Activated naive CD8-positive, alpha-beta T cell treated with anti-CD3 and anti-CD28 coated beads, Interleukin-2, amount 10 ng/mL, durations not matched to agents 7 days and 5 days (primary cell): ENCODE measurements at regions not wholly inside any gene's neighbourhood (a gene's known extent, or its start where the extent isn't known, plus 50 kb on each side); places are given as distances from the start of the nearest gene placed in this dataset.
"Not testable (repeated sequence)": the region's sequence is repeated elsewhere in the genome, so short reads cannot be mapped to it uniquely, and the experiment has no call there.

Experiments used
- ATAC-seq: fragments of 150-1000 bp; cut with Tn5 transposase; one replicate; pipeline ENCODE4 v1.10.0; 2021; ENCODE audit warnings: low read depth, moderate library complexity
- POLR2A ChIA-PET: fragments of 350-600 bp; sonication (Branson Sonifier 250); formaldehyde crosslinking; loops from one replicate; lab custom pipeline; 2021; ENCODE audit warnings: antibody characterized with exemption; lab: Charles Lee
- DNase-seq: peaks from one replicate; pipeline ENCODE4 v3.0.0; 2021
- H3K27ac Mint-ChIP-seq: one replicate; pipeline ENCODE4 v1.8.0; 2022; ENCODE audit warnings: mild to moderate bottlenecking, mixed read lengths
- H3K27me3 Mint-ChIP-seq: one replicate; pipeline ENCODE4 v1.8.0; 2022; ENCODE audit warnings: mild to moderate bottlenecking, moderate library complexity, mixed read lengths
- H3K36me3 Mint-ChIP-seq: one replicate; pipeline ENCODE4 v1.8.0; 2021; ENCODE audit warnings: mild to moderate bottlenecking, mixed read lengths
- H3K4me1 Mint-ChIP-seq: one replicate; pipeline ENCODE4 v1.8.0; 2021; ENCODE audit warnings: mixed read lengths
- H3K4me3 Mint-ChIP-seq: one replicate; pipeline ENCODE4 v1.8.0; 2022; ENCODE audit warnings: mild to moderate bottlenecking, moderate library complexity, mixed read lengths
- H3K9me3 Mint-ChIP-seq: one replicate; pipeline ENCODE4 v1.8.0; 2021; ENCODE audit warnings: mixed read lengths

DNA sequence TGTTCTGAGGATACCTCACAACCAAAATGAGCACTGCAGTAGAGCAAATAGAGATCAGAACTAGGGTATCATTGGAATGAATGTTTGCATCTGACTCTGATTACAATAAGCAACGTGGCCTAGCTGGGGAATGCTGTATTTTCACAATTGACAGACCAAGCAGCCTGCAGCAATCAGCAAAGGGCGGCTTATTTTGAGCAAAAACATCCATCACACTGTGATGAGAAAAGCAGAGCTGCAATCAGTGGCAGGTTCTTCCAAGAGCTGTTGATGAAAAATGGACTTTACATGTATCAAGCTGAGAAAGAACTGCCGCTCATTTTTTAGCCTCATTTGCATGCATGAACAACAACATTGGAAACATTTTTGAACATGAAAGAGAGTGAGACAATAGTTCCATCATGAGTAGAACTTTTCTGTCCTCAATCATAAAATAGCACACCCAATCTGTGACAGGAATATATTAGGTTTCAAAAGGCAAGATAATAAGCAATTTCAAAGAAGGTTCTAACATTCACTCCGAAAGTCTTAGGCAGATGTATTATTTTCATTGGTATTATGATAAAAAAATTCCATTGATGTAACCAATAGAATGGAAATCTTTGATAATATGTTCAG lies 249.7 kb upstream of the FBXO33 start:
- Mint-ChIP-seq H3K4me3 (no peak overlapping the region), H3K4me1 (peaks cover 4% of the 10 kb centered on the region), H3K27ac (no peak overlapping the region), H3K36me3 (no peaks in the 10 kb centered on the region), H3K27me3 (no peaks in the 10 kb centered on the region), H3K9me3 (no peaks in the 10 kb centered on the region)
- ATAC-seq (no peak), DNase-seq (no peak)
- POLR2A ChIA-PET, result no interaction called here

- POLR2A ChIA-PET, result no interaction called here
- H3K36me3 Mint-ChIP-seq, result no peaks in the 10 kb centered on the region
- H3K9me3 Mint-ChIP-seq, result no peaks in the 10 kb centered on the region
- DNase-seq (no peak), ATAC-seq (no peak)
- H3K27ac Mint-ChIP-seq, result no peak overlapping the region
- no peaks in the 10 kb centered on the region for H3K27me3 Mint-ChIP-seq
- no peak overlapping the region for H3K4me3 Mint-ChIP-seq
- H3K4me1 Mint-ChIP-seq, result peaks cover 4% of the 10 kb centered on the region
These were observed 248.5 kb upstream of the FBXO33 start for GRCh38 chr14:39680777-39681176.

DNA sequence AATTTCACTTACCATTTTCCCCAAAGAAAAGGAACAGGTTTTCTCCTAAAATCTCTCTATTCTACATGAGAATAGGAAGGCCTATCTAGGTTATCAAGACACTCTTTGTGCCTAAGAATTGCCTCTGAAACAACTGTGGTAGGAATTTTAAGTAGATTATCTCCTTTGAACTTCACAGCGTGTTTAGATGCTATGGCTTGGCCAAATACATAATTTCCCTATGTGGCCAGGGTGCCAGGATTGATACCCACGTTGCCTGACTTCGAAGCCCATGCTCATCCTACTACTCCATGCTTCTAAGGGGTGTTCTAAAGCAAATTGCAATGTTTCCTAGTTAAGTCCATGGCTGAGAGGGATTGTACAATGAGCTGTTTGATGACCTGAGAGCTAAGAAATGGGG lies 241.5 kb upstream of the FBXO33 start:
- POLR2A ChIA-PET, result no interaction called here
- H3K4me3 Mint-ChIP-seq, result no peak overlapping the region
- DNase-seq, result no peak
- no peaks in the 10 kb centered on the region for H3K9me3 Mint-ChIP-seq
- peaks cover 3% of the 10 kb centered on the region for H3K4me1 Mint-ChIP-seq
- H3K27ac Mint-ChIP-seq, result no peak overlapping the region
- no peak for ATAC-seq
- H3K36me3 Mint-ChIP-seq, result no peaks in the 10 kb centered on the region
- H3K27me3 Mint-ChIP-seq, result no peaks in the 10 kb centered on the region

- Mint-ChIP-seq H3K9me3 (peaks cover under 1% of the 10 kb centered on the region), H3K27me3 (no peaks in the 10 kb centered on the region), H3K4me3 (no peak overlapping the region), H3K4me1 (peaks cover 8% of the 10 kb centered on the region), H3K36me3 (peaks cover 1% of the 10 kb centered on the region), H3K27ac (no peak overlapping the region)
- DNase-seq, result no peak
- no peak for ATAC-seq
- POLR2A ChIA-PET, result no interaction called here
These were observed 241.1 kb upstream of the FBXO33 start for GRCh38 chr14:39673270-39673711.

- peaks cover 9% of the 10 kb centered on the region for H3K4me1 Mint-ChIP-seq
- peaks cover 2% of the 10 kb centered on the region for H3K36me3 Mint-ChIP-seq
- DNase-seq (no peak), ATAC-seq (peak; percentile 88)
- peak overlapping the region; percentile 32 for H3K27ac Mint-ChIP-seq
- POLR2A ChIA-PET, result no interaction called here
- H3K9me3 Mint-ChIP-seq, result peaks cover 2% of the 10 kb centered on the region
- H3K4me3 Mint-ChIP-seq, result no peak overlapping the region
- H3K27me3 Mint-ChIP-seq, result no peaks in the 10 kb centered on the region
These were observed 236.2 kb upstream of the FBXO33 start for GRCh38 chr14:39668449-39668848.

- Mint-ChIP-seq H3K4me3 (no peak overlapping the region), H3K27me3 (no peaks in the 10 kb centered on the region), H3K36me3 (peaks cover 2% of the 10 kb centered on the region), H3K9me3 (peaks cover 2% of the 10 kb centered on the region), H3K4me1 (peaks cover 9% of the 10 kb centered on the region), H3K27ac (no peak overlapping the region)
- POLR2A ChIA-PET, result no interaction called here
- no peak for DNase-seq
- ATAC-seq, result no peak
These were observed 234.2 kb upstream of the FBXO33 start for GRCh38 chr14:39666386-39666785.

- H3K4me3 Mint-ChIP-seq, result no peak overlapping the region
- H3K4me1 Mint-ChIP-seq, result peaks cover 9% of the 10 kb centered on the region
- H3K9me3 Mint-ChIP-seq, result peaks cover 2% of the 10 kb centered on the region
- no peaks in the 10 kb centered on the region for H3K27me3 Mint-ChIP-seq
- ATAC-seq (no peak), DNase-seq (no peak)
- POLR2A ChIA-PET, result no interaction called here
- H3K36me3 Mint-ChIP-seq, result peaks cover 2% of the 10 kb centered on the region
- H3K27ac Mint-ChIP-seq, result no peak overlapping the region
These were observed 232.8 kb upstream of the FBXO33 start for GRCh38 chr14:39665075-39665475.

- ATAC-seq (no peak), DNase-seq (no peak)
- H3K4me3 Mint-ChIP-seq, result no peak overlapping the region
- peaks cover 2% of the 10 kb centered on the region for H3K36me3 Mint-ChIP-seq
- peaks cover 2% of the 10 kb centered on the region for H3K9me3 Mint-ChIP-seq
- H3K27ac Mint-ChIP-seq, result no peak overlapping the region
- H3K4me1 Mint-ChIP-seq, result peaks cover 9% of the 10 kb centered on the region
- POLR2A ChIA-PET, result no interaction called here
- no peaks in the 10 kb centered on the region for H3K27me3 Mint-ChIP-seq
These were observed 232.4 kb upstream of the FBXO33 start for GRCh38 chr14:39664646-39665045.

- DNase-seq, result no peak
- peaks cover 5% of the 10 kb centered on the region for H3K4me1 Mint-ChIP-seq
- H3K4me3 Mint-ChIP-seq, result peak overlapping the region; percentile 66
- ATAC-seq, result peak; percentile 96
- H3K27ac Mint-ChIP-seq, result peak overlapping the region; percentile 79
- no peaks in the 10 kb centered on the region for H3K27me3 Mint-ChIP-seq
- H3K36me3 Mint-ChIP-seq, result peaks cover 10% of the 10 kb centered on the region
- peaks cover 14% of the 10 kb centered on the region for H3K9me3 Mint-ChIP-seq
- POLR2A ChIA-PET, result no interaction called here
These were observed 209.0 kb upstream of the FBXO33 start for GRCh38 chr14:39641224-39641623.

DNA sequence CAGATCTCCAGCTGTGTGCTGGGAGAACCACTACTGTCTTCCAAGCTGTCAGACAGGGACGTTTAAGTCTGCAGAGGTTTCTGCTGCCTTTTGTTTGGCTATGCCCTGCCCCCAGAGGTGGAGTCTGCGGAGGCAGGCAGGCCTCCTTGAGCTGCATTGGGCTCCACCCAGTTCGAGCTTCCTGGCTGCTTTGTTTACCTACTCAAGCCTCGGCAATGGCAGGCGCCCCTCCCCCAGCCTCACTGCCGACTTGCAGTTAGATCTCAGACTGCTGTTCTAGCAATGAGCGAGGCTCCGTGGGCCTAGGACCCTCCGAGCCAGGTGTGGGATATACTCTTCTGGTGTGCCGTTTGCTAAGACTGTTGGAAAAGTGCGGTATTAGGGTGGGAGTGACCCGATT lies 206.8 kb upstream of the FBXO33 start:
- DNase-seq, H3K36me3 Mint-ChIP-seq, ATAC-seq, H3K4me1 Mint-ChIP-seq, H3K4me3 Mint-ChIP-seq, H3K27ac Mint-ChIP-seq, H3K27me3 Mint-ChIP-seq: not testable (repeated sequence)
- POLR2A ChIA-PET, result interaction anchor here (0.9 kb wide), 1 partner anchor 16 kb away, joined by 4 read pairs; no protein-coding TSS in a partner anchor
- peaks cover 13% of the 10 kb centered on the region for H3K9me3 Mint-ChIP-seq

DNA sequence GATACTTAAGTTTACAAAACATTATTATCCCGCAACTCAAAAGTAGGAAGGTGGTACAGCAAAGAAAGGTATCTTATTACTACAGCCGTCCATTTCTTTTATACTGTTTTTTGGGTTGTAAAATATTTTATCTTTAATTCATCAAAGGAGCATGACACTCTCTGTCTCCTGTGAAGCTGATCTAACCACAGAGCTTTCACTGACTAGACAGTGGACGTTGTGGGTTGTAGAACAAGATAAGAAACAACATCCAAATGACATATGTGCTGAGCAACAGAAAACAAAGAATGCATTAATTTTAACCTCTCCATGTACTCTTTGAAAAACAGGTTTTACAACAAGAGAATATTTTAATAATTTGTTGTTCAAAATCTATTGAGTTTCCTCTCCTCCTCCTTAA lies 195.9 kb upstream of the FBXO33 start:
- no peak overlapping the region for H3K4me3 Mint-ChIP-seq
- H3K27ac Mint-ChIP-seq, result no peak overlapping the region
- H3K4me1 Mint-ChIP-seq, result no peaks in the 10 kb centered on the region
- ATAC-seq, result peak; percentile 60
- no peaks in the 10 kb centered on the region for H3K36me3 Mint-ChIP-seq
- POLR2A ChIA-PET, result no interaction called here
- no peak for DNase-seq
- peaks cover 3% of the 10 kb centered on the region for H3K9me3 Mint-ChIP-seq
- H3K27me3 Mint-ChIP-seq, result no peaks in the 10 kb centered on the region

- POLR2A ChIA-PET, result interaction anchor here (0.6 kb wide), 1 partner anchor 586 kb away, joined by 8 read pairs; no protein-coding TSS in a partner anchor
- DNase-seq (no peak), ATAC-seq (no peak)
- no peak overlapping the region for H3K4me3 Mint-ChIP-seq
- H3K36me3 Mint-ChIP-seq, result peaks cover 2% of the 10 kb centered on the region
- H3K4me1 Mint-ChIP-seq, result no peaks in the 10 kb centered on the region
- peaks cover 9% of the 10 kb centered on the region for H3K9me3 Mint-ChIP-seq
- no peak overlapping the region for H3K27ac Mint-ChIP-seq
- H3K27me3 Mint-ChIP-seq, result no peaks in the 10 kb centered on the region
These were observed 194.7 kb upstream of the FBXO33 start for GRCh38 chr14:39626589-39627576.

GRCh38 chr14:39621678-39622077 lies 189.4 kb upstream of the FBXO33 start:
- peaks cover 12% of the 10 kb centered on the region for H3K9me3 Mint-ChIP-seq
- no peaks in the 10 kb centered on the region for H3K27me3 Mint-ChIP-seq
- DNase-seq (no peak), ATAC-seq (no peak)
- no peak overlapping the region for H3K4me3 Mint-ChIP-seq
- H3K4me1 Mint-ChIP-seq, result peaks cover 2% of the 10 kb centered on the region
- H3K27ac Mint-ChIP-seq, result no peak overlapping the region
- H3K36me3 Mint-ChIP-seq, result peaks cover 2% of the 10 kb centered on the region
- POLR2A ChIA-PET, result no interaction called here

DNA sequence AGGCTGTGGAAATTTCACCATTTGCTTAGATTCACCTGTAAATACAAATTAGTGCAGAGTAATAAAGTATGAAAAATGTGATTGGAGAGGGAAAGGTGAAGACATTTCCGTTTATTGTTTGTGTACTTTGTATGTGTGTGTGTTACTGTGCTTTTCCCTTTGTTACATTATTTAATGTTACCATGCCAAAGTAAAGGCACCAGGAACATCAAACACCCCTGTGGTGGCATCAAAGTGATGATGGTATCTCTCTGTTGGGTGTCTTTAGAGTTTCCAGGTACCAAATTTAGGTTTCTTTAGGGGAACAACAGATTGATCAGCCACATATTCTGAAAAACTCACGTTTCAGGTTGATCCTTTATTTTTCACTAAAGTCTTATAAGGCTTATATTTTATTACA lies 189.0 kb upstream of the FBXO33 start:
- Mint-ChIP-seq H3K27ac (no peak overlapping the region), H3K27me3 (no peaks in the 10 kb centered on the region), H3K9me3 (peaks cover 13% of the 10 kb centered on the region), H3K4me1 (peaks cover 2% of the 10 kb centered on the region), H3K36me3 (peaks cover 2% of the 10 kb centered on the region), H3K4me3 (no peak overlapping the region)
- DNase-seq, result no peak
- POLR2A ChIA-PET, result no interaction called here
- no peak for ATAC-seq
